Astrocyte of the spinal cord (primary cell): ENCODE measurements at regions not wholly inside any gene's neighbourhood (a gene's known extent, or its start where the extent isn't known, plus 50 kb on each side); places are given as distances from the start of the nearest gene placed in this dataset.

Experiments used
- DNase-seq: peaks from one replicate; pipeline ENCODE4 v3.0.0; 2011; ENCODE audit warnings: low read depth, low spot score
- H3K4me3 ChIP-seq: 2 replicates; pipeline ENCODE4 v1.5.1; 2011; ENCODE audit warnings: low read depth, mild to moderate bottlenecking, low read length, moderate library complexity
- CTCF ChIP-seq: IDR thresholded peaks from 2 replicates; pipeline ENCODE4 v1.5.1; 2012; ENCODE audit warnings: low read depth, mild to moderate bottlenecking, low read length, inconsistent platforms
- in situ Hi-C: cut with HindIII; loops from 2 replicates; pipeline ENCODE4 v1.10.0; 2017; ENCODE audit warnings: low sequenced_read_pairs

- DNase-seq: no peak
- TF ChIP-seq CTCF: no peak
- in situ Hi-C loops: no loop called here
- no peak overlapping the region for H3K4me3 ChIP-seq
Observed at GRCh38 chr4:130574215-130574614, 1478.3 kb downstream of the C4orf33 start.

- no peak overlapping the region for H3K4me3 ChIP-seq
- DNase-seq: no peak
- in situ Hi-C loops: no loop called here
- no peak for TF ChIP-seq CTCF
Observed at GRCh38 chr4:130576218-130576617, 1480.3 kb downstream of the C4orf33 start.

- in situ Hi-C loops: no loop called here
- TF ChIP-seq CTCF: no peak
- H3K4me3 ChIP-seq: no peak overlapping the region
- DNase-seq: no peak
Observed at GRCh38 chr4:130591091-130591490, 1495.1 kb downstream of the C4orf33 start.

GRCh38 chr4:130600706-130601105, 1504.8 kb downstream of the C4orf33 start:
- no peak for DNase-seq
- in situ Hi-C loops: no loop called here
- no peak for TF ChIP-seq CTCF
- no peak overlapping the region for H3K4me3 ChIP-seq

- no peak for DNase-seq
- in situ Hi-C loops: no loop called here
- TF ChIP-seq CTCF: no peak
- H3K4me3 ChIP-seq: no peak overlapping the region
Observed at GRCh38 chr4:130603043-130603442, 1507.1 kb downstream of the C4orf33 start.

GRCh38 chr4:130608121-130608520, 1512.2 kb downstream of the C4orf33 start:
- DNase-seq: no peak
- H3K4me3 ChIP-seq: no peak overlapping the region
- in situ Hi-C loops: no loop called here
- TF ChIP-seq CTCF: no peak

GRCh38 chr4:130628531-130628930, 1532.6 kb downstream of the C4orf33 start:
- H3K4me3 ChIP-seq: no peak overlapping the region
- no peak for TF ChIP-seq CTCF
- DNase-seq: no peak
- in situ Hi-C loops: no loop called here
